ENCODE measurements at regions not wholly inside any gene's neighbourhood (a gene's known extent, or its start where the extent isn't known, plus 50 kb on each side); places are given as distances from the start of the nearest gene placed in this dataset.

DNA sequence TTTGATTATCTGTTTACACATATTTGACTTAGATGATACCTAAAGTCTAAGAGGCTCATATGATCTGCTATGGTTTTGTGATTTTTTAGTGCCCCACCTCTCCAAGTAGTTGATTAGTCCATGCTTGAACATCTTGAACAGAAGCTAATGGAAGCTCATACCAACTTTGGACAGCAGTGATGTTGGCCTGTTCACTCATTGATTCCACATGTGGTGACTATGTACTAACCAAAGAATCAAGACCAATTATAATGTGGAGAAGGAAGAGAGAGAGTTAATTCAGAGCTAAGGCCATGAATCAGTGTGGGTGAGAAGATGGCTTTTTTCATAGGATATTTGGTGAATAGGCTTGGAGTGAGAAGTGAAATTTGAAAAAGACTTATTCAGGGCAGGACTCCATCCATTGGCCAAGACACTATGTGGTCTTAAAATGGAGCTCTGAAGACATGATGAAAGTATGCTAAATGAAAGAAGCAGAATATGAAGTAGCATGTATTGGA lies 178.3 kb upstream of the TWIST2 start:
- TF ChIP-seq CTCF (IDR thresholded peaks at IDR 0.05; ENCODE audit: low read depth, low read length, missing input control) = no peak
- TF ChIP-seq, protein P1, sequence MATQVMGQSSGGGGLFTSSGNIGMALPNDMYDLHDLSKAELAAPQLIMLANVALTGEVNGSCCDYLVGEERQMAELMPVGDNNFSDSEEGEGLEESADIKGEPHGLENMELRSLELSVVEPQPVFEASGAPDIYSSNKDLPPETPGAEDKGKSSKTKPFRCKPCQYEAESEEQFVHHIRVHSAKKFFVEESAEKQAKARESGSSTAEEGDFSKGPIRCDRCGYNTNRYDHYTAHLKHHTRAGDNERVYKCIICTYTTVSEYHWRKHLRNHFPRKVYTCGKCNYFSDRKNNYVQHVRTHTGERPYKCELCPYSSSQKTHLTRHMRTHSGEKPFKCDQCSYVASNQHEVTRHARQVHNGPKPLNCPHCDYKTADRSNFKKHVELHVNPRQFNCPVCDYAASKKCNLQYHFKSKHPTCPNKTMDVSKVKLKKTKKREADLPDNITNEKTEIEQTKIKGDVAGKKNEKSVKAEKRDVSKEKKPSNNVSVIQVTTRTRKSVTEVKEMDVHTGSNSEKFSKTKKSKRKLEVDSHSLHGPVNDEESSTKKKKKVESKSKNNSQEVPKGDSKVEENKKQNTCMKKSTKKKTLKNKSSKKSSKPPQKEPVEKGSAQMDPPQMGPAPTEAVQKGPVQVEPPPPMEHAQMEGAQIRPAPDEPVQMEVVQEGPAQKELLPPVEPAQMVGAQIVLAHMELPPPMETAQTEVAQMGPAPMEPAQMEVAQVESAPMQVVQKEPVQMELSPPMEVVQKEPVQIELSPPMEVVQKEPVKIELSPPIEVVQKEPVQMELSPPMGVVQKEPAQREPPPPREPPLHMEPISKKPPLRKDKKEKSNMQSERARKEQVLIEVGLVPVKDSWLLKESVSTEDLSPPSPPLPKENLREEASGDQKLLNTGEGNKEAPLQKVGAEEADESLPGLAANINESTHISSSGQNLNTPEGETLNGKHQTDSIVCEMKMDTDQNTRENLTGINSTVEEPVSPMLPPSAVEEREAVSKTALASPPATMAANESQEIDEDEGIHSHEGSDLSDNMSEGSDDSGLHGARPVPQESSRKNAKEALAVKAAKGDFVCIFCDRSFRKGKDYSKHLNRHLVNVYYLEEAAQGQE (IDR thresholded peaks at IDR 0.05) = no peak
- no peak for TF ChIP-seq EGR1 (IDR thresholded peaks at IDR 0.05; ENCODE audit: low read depth in 2 of 2)
- no peak for TF ChIP-seq SP1 (IDR thresholded peaks at IDR 0.05)
- TF ChIP-seq MAX (IDR thresholded peaks at IDR 0.05) = no peak
- TF ChIP-seq, protein P2, sequence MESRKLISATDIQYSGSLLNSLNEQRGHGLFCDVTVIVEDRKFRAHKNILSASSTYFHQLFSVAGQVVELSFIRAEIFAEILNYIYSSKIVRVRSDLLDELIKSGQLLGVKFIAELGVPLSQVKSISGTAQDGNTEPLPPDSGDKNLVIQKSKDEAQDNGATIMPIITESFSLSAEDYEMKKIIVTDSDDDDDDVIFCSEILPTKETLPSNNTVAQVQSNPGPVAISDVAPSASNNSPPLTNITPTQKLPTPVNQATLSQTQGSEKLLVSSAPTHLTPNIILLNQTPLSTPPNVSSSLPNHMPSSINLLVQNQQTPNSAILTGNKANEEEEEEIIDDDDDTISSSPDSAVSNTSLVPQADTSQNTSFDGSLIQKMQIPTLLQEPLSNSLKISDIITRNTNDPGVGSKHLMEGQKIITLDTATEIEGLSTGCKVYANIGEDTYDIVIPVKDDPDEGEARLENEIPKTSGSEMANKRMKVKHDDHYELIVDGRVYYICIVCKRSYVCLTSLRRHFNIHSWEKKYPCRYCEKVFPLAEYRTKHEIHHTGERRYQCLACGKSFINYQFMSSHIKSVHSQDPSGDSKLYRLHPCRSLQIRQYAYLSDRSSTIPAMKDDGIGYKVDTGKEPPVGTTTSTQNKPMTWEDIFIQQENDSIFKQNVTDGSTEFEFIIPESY (IDR thresholded peaks at IDR 0.05) = no peak
- TF ChIP-seq YY1 (IDR thresholded peaks at IDR 0.05) = no peak
- no peak for TF ChIP-seq NR2F2 (IDR thresholded peaks at IDR 0.05)
- TF ChIP-seq RAD21 (IDR thresholded peaks at IDR 0.05) = no peak
